ENCODE measurements at regions not wholly inside any gene's neighbourhood (a gene's known extent, or its start where the extent isn't known, plus 50 kb on each side); places are given as distances from the start of the nearest gene placed in this dataset.

- TF ChIP-seq, protein P1, sequence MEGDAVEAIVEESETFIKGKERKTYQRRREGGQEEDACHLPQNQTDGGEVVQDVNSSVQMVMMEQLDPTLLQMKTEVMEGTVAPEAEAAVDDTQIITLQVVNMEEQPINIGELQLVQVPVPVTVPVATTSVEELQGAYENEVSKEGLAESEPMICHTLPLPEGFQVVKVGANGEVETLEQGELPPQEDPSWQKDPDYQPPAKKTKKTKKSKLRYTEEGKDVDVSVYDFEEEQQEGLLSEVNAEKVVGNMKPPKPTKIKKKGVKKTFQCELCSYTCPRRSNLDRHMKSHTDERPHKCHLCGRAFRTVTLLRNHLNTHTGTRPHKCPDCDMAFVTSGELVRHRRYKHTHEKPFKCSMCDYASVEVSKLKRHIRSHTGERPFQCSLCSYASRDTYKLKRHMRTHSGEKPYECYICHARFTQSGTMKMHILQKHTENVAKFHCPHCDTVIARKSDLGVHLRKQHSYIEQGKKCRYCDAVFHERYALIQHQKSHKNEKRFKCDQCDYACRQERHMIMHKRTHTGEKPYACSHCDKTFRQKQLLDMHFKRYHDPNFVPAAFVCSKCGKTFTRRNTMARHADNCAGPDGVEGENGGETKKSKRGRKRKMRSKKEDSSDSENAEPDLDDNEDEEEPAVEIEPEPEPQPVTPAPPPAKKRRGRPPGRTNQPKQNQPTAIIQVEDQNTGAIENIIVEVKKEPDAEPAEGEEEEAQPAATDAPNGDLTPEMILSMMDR (IDR thresholded peaks at IDR 0.05; ENCODE audit: insufficient read depth, low read length), result no peak
- TF ChIP-seq, protein P2, sequence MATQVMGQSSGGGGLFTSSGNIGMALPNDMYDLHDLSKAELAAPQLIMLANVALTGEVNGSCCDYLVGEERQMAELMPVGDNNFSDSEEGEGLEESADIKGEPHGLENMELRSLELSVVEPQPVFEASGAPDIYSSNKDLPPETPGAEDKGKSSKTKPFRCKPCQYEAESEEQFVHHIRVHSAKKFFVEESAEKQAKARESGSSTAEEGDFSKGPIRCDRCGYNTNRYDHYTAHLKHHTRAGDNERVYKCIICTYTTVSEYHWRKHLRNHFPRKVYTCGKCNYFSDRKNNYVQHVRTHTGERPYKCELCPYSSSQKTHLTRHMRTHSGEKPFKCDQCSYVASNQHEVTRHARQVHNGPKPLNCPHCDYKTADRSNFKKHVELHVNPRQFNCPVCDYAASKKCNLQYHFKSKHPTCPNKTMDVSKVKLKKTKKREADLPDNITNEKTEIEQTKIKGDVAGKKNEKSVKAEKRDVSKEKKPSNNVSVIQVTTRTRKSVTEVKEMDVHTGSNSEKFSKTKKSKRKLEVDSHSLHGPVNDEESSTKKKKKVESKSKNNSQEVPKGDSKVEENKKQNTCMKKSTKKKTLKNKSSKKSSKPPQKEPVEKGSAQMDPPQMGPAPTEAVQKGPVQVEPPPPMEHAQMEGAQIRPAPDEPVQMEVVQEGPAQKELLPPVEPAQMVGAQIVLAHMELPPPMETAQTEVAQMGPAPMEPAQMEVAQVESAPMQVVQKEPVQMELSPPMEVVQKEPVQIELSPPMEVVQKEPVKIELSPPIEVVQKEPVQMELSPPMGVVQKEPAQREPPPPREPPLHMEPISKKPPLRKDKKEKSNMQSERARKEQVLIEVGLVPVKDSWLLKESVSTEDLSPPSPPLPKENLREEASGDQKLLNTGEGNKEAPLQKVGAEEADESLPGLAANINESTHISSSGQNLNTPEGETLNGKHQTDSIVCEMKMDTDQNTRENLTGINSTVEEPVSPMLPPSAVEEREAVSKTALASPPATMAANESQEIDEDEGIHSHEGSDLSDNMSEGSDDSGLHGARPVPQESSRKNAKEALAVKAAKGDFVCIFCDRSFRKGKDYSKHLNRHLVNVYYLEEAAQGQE (IDR thresholded peaks at IDR 0.05; ENCODE audit: insufficient replicate concordance, low read depth), result no peak
- no peak for TF ChIP-seq POLR2AphosphoS5 (IDR thresholded peaks at IDR 0.05; ENCODE audit: low read depth)
- TF ChIP-seq GABPA (IDR thresholded peaks at IDR 0.05; ENCODE audit: low read depth), result no peak
- no peak for TF ChIP-seq SPI1 (IDR thresholded peaks at IDR 0.05; ENCODE audit: borderline replicate concordance, low read depth)
Measured at GRCh38 chr14:98175881-98176280, 1096.1 kb downstream of the BCL11B start.
